ENCODE measurements at regions not wholly inside any gene's neighbourhood (a gene's known extent, or its start where the extent isn't known, plus 50 kb on each side); places are given as distances from the start of the nearest gene placed in this dataset.

DNA sequence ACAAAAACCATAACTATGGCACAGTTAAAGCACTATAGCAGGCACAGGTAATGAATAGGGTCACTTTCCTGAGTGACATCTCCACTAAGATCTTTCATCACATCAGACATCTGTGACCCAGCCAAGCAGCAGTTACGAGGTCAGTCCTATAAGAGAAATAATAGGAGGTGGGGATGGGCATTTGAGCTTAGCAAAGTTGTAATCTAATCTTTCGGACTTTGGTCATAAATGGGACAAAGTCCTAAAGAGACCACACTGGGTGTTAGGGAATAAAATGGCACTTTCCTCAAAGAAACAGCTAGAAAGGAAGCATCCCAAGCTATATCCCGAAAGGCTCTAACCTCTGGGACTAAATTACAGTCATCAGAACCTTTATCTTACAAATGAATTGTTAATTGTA, 432.2 kb downstream of the PIK3R1 start:
- DNase-seq (ENCODE audit: low spot score), result no peak
- Mint-ChIP-seq H3K4me1 (ENCODE audit: unreplicated experiment) (peaks cover 15% of the 10 kb centered on the region), H3K27me3 (ENCODE audit: unreplicated experiment) (peaks cover 3% of the 10 kb centered on the region), H3K4me3 (ENCODE audit: unreplicated experiment) (no peak overlapping the region), H3K36me3 (ENCODE audit: low read depth, unreplicated experiment) (no peaks in the 10 kb centered on the region), H3K27ac (ENCODE audit: unreplicated experiment) (no peak overlapping the region), H3K9me3 (ENCODE audit: unreplicated experiment) (no peaks in the 10 kb centered on the region)
- TF ChIP-seq, protein P1, sequence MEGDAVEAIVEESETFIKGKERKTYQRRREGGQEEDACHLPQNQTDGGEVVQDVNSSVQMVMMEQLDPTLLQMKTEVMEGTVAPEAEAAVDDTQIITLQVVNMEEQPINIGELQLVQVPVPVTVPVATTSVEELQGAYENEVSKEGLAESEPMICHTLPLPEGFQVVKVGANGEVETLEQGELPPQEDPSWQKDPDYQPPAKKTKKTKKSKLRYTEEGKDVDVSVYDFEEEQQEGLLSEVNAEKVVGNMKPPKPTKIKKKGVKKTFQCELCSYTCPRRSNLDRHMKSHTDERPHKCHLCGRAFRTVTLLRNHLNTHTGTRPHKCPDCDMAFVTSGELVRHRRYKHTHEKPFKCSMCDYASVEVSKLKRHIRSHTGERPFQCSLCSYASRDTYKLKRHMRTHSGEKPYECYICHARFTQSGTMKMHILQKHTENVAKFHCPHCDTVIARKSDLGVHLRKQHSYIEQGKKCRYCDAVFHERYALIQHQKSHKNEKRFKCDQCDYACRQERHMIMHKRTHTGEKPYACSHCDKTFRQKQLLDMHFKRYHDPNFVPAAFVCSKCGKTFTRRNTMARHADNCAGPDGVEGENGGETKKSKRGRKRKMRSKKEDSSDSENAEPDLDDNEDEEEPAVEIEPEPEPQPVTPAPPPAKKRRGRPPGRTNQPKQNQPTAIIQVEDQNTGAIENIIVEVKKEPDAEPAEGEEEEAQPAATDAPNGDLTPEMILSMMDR (IDR thresholded peaks at IDR 0.05; ENCODE audit: unreplicated experiment), result no peak

GRCh38 chr5:68648944-68649857, 433.6 kb downstream of the PIK3R1 start:
- DNase-seq (ENCODE audit: low spot score), result no peak
- Mint-ChIP-seq H3K27me3 (ENCODE audit: unreplicated experiment) (peaks cover 3% of the 10 kb centered on the region), H3K27ac (ENCODE audit: unreplicated experiment) (no peak overlapping the region), H3K9me3 (ENCODE audit: unreplicated experiment) (no peaks in the 10 kb centered on the region), H3K36me3 (ENCODE audit: low read depth, unreplicated experiment) (no peaks in the 10 kb centered on the region), H3K4me1 (ENCODE audit: unreplicated experiment) (peaks cover 2% of the 10 kb centered on the region), H3K4me3 (ENCODE audit: unreplicated experiment) (no peak overlapping the region)
- TF ChIP-seq, protein P1 (IDR thresholded peaks at IDR 0.05; ENCODE audit: unreplicated experiment), result no peak

- H3K4me3 Mint-ChIP-seq (ENCODE audit: unreplicated experiment), result no peak overlapping the region
- H3K27me3 Mint-ChIP-seq (ENCODE audit: unreplicated experiment), result peaks cover 3% of the 10 kb centered on the region
- TF ChIP-seq, protein P1 (IDR thresholded peaks at IDR 0.05; ENCODE audit: unreplicated experiment), result no peak
- H3K27ac Mint-ChIP-seq (ENCODE audit: unreplicated experiment), result no peak overlapping the region
- no peaks in the 10 kb centered on the region for H3K4me1 Mint-ChIP-seq (ENCODE audit: unreplicated experiment)
- no peak for DNase-seq (ENCODE audit: low spot score)
- H3K36me3 Mint-ChIP-seq (ENCODE audit: low read depth, unreplicated experiment), result no peaks in the 10 kb centered on the region
- H3K9me3 Mint-ChIP-seq (ENCODE audit: unreplicated experiment), result no peaks in the 10 kb centered on the region
Observed at GRCh38 chr5:68652534-68652965, 437.0 kb downstream of the PIK3R1 start.

GRCh38 chr5:68653471-68653870, 437.9 kb downstream of the PIK3R1 start:
- Mint-ChIP-seq H3K27me3 (ENCODE audit: unreplicated experiment) (peaks cover 4% of the 10 kb centered on the region), H3K27ac (ENCODE audit: unreplicated experiment) (no peak overlapping the region), H3K4me1 (ENCODE audit: unreplicated experiment) (no peaks in the 10 kb centered on the region), H3K36me3 (ENCODE audit: low read depth, unreplicated experiment) (no peaks in the 10 kb centered on the region), H3K4me3 (ENCODE audit: unreplicated experiment) (no peak overlapping the region), H3K9me3 (ENCODE audit: unreplicated experiment) (no peaks in the 10 kb centered on the region)
- TF ChIP-seq, protein P1 (IDR thresholded peaks at IDR 0.05; ENCODE audit: unreplicated experiment), result no peak
- no peak for DNase-seq (ENCODE audit: low spot score)
